Osteoblast (primary cell): ENCODE measurements at regions not wholly inside any gene's neighbourhood (a gene's known extent, or its start where the extent isn't known, plus 50 kb on each side); places are given as distances from the start of the nearest gene placed in this dataset.

ENCODE experiments used
- DNase-seq: peaks from one replicate; pipeline ENCODE4 v3.0.0; 2011; ENCODE audit warnings: low spot score, mixed read lengths; ENCODE audit not compliant: insufficient read length; ENCODE audit errors: missing footprints
- H2AFZ ChIP-seq: 2 replicates; pipeline ENCODE4 v1.6.0; 2011; ENCODE audit warnings: mild to moderate bottlenecking, low read length
- H3K27ac ChIP-seq: 2 replicates; pipeline ENCODE4 v1.5.1; 2011; ENCODE audit warnings: mild to moderate bottlenecking, low read depth, low read length, moderate library complexity
- H3K27me3 ChIP-seq: 2 replicates; pipeline ENCODE4 v1.6.0; 2012; ENCODE audit warnings: mild to moderate bottlenecking, control low read depth, inconsistent platforms, low read length, moderate library complexity; ENCODE audit not compliant: insufficient read depth
- H3K36me3 ChIP-seq: 2 replicates; pipeline ENCODE4 v1.5.1; 2011; ENCODE audit warnings: mild to moderate bottlenecking, low read length, control low read depth, moderate library complexity; ENCODE audit not compliant: insufficient read depth
- H3K4me1 ChIP-seq: 2 replicates; pipeline ENCODE4 v1.5.1; 2011; ENCODE audit warnings: mild to moderate bottlenecking, low read length, control low read depth, moderate library complexity; ENCODE audit not compliant: insufficient read depth
- H3K4me2 ChIP-seq: 2 replicates; pipeline ENCODE4 v1.6.0; 2011; ENCODE audit warnings: mild to moderate bottlenecking, low read length; ENCODE audit not compliant: insufficient read depth
- H3K4me3 ChIP-seq: fragments of 200-600 bp; sonication (generic); 3 replicates; pipeline ENCODE4 v1.5.1; 2012; ENCODE audit warnings: mild to moderate bottlenecking, low read length, inconsistent platforms; ENCODE audit not compliant: insufficient read depth
- H3K79me2 ChIP-seq: 2 replicates; pipeline ENCODE4 v1.6.0; 2012; ENCODE audit warnings: mild to moderate bottlenecking, low read length, control low read depth, inconsistent platforms; ENCODE audit not compliant: insufficient read depth
- H3K9me3 ChIP-seq: 2 replicates; pipeline ENCODE4 v1.5.1; 2011; ENCODE audit warnings: low read depth, low read length, control low read depth
- H4K20me1 ChIP-seq: 2 replicates; pipeline ENCODE4 v1.6.0; 2012; ENCODE audit warnings: mild to moderate bottlenecking, low read length, control low read depth; ENCODE audit not compliant: insufficient read depth
- CTCF ChIP-seq: IDR thresholded peaks from 2 replicates; pipeline ENCODE4 v1.5.1; 2011; ENCODE audit warnings: mild to moderate bottlenecking, low read depth, low read length, moderate library complexity; ENCODE audit errors: extremely low read depth

DNA sequence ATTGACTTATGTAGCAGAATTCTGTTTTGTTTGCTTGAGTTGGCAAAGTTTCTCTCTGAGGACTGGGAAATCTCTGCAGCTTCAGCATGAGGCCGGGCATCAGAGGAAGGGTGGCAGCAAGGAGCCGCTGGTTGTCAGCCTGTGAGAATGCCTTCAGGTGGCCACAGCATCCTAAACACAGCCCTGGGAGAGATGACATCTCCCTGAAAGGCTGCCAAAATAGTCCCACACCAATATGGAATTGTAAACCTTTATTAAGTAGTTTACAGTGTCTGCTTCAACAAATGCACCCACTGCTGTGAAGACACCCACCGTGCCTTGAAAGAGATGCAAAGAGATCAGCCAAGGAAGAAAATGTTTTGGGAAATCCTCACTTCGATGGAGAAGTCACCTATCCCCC is 609.7 kb upstream of the ARRDC4 start:
- DNase-seq, result no peak
- H3K4me1 ChIP-seq, result no peaks in the 10 kb centered on the region
- no peaks in the 10 kb centered on the region for H3K27me3 ChIP-seq
- H3K4me2 ChIP-seq, result no peak overlapping the region
- H3K27ac ChIP-seq, result no peak overlapping the region
- H4K20me1 ChIP-seq, result no peaks in the 10 kb centered on the region
- H3K36me3 ChIP-seq, result no peaks in the 10 kb centered on the region
- no peaks in the 10 kb centered on the region for H3K79me2 ChIP-seq
- no peak for TF ChIP-seq CTCF
- H2AFZ ChIP-seq, result no peak overlapping the region
- H3K4me3 ChIP-seq, result no peak overlapping the region
- H3K9me3 ChIP-seq, result peaks cover 2% of the 10 kb centered on the region

GRCh38 chr15:97383516-97383915 is 577.0 kb upstream of the ARRDC4 start:
- Histone ChIP-seq H3K4me2 (no peak overlapping the region), H3K27me3 (no peaks in the 10 kb centered on the region), H2AFZ (no peak overlapping the region), H3K36me3 (no peaks in the 10 kb centered on the region), H3K27ac (no peak overlapping the region), H3K9me3 (peaks cover 6% of the 10 kb centered on the region), H3K79me2 (no peaks in the 10 kb centered on the region), H3K4me3 (no peak overlapping the region), H4K20me1 (no peaks in the 10 kb centered on the region), H3K4me1 (no peaks in the 10 kb centered on the region)
- no peak for TF ChIP-seq CTCF
- no peak for DNase-seq

DNA sequence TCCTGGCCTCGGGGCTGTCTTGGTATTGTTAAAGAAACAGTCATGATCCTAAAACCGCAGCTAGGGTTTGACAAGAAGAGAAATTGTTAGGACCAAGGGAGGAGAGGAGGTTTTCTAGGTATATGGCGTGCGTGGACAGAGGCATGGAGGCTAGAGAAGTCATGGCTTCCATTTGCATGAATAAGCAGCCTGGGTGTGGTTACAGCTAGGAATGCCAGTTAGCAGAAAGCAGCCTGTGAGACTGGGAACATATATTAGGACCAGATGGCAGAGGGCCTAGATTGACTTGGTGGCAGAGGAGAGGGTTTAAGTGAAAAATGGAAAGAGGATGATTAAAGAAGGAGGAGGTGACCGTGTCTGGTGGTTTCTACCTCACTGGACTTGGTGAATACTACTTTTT is 573.6 kb upstream of the ARRDC4 start:
- Histone ChIP-seq H3K4me3 (no peak overlapping the region), H4K20me1 (no peaks in the 10 kb centered on the region)
- no peak for DNase-seq

DNA sequence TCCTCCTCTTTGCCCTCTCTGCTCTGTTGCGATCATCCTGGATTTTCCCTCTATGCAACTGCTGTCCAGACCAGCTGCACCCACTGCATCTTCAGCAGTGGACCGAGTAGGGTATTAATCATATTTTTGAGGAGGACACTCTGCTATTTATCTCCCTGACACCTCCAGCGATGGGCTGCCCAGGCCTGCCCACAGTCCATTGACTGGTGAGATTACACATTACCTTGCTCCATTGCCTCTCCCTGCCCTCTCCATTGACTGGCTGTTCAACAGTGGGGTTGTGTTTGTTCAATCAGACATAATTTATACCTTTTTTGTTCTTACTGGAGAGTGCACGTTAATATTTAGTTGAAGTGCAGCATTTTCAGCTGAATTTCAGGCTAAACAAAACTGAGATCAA is 559.3 kb upstream of the ARRDC4 start:
- no peak for DNase-seq
- TF ChIP-seq CTCF, result no peak
- Histone ChIP-seq H3K4me3 (no peak overlapping the region), H3K27me3 (no peaks in the 10 kb centered on the region), H4K20me1 (no peaks in the 10 kb centered on the region), H3K79me2 (no peaks in the 10 kb centered on the region), H3K4me2 (no peak overlapping the region), H2AFZ (no peak overlapping the region), H3K4me1 (no peaks in the 10 kb centered on the region), H3K27ac (no peak overlapping the region), H3K9me3 (peaks cover 2% of the 10 kb centered on the region), H3K36me3 (no peaks in the 10 kb centered on the region)

More for the DNA sequence above, 573.6 kb upstream of the ARRDC4 start:
- Histone ChIP-seq H3K4me1 (no peaks in the 10 kb centered on the region), H3K4me2 (no peak overlapping the region), H3K36me3 (no peaks in the 10 kb centered on the region), H3K9me3 (peaks cover 6% of the 10 kb centered on the region), H2AFZ (no peak overlapping the region), H3K79me2 (no peaks in the 10 kb centered on the region), H3K27me3 (no peaks in the 10 kb centered on the region), H3K27ac (no peak overlapping the region)
- TF ChIP-seq CTCF, result no peak
